ENCODE measurements at regions not wholly inside any gene's neighbourhood (a gene's known extent, or its start where the extent isn't known, plus 50 kb on each side); places are given as distances from the start of the nearest gene placed in this dataset.

GRCh38 chr11:112470355-112470754 lies 209.7 kb upstream of the PLET1 start:
- peaks cover 0 to 2% (median 0%) of the 10 kb centered on the region in 7 donors for H3K9me3 Mint-ChIP-seq

GRCh38 chr11:112471731-112472130 lies 211.1 kb upstream of the PLET1 start:
- Histone ChIP-seq H3K9me3 (replicated peaks in 1 of 2; ENCODE audit: control insufficient read depth in 1 of 2, insufficient read depth in 1 of 2, low read length in 2 of 2) (no peaks in the 10 kb centered on the region), H3K36me3 (replicated peaks in 1 of 2; ENCODE audit: control insufficient read depth in 1 of 2, insufficient read depth in 2 of 2, low read length in 2 of 2) (no peaks in the 10 kb centered on the region), H3K4me1 (ENCODE audit: control insufficient read depth in 1 of 2, insufficient read depth in 2 of 2, low read length in 2 of 2) (no peaks in the 10 kb centered on the region), H3K9ac (ENCODE audit: insufficient read depth, low read length, poor library complexity, severe bottlenecking) (no peak overlapping the region), H3K4me3 (replicated peaks in 1 of 3; ENCODE audit: low read depth in 2 of 3, low read length in 3 of 3) (no peak overlapping the region), H3K27ac (ENCODE audit: low read depth in 1 of 2, low read length in 2 of 2) (no peak overlapping the region), H3K79me2 (ENCODE audit: insufficient read depth, low read length) (no peaks in the 10 kb centered on the region), H4K20me1 (ENCODE audit: insufficient read depth, low read length) (no peaks in the 10 kb centered on the region), H3K4me2 (replicated peaks; ENCODE audit: extremely low read depth, low read length, poor library complexity, severe bottlenecking) (no peak overlapping the region), H2AFZ (ENCODE audit: insufficient read depth, low read depth, low read length, poor library complexity, severe bottlenecking) (no peak overlapping the region), H3K27me3 (ENCODE audit: control insufficient read depth in 2 of 2, insufficient read depth in 2 of 2, low read length in 2 of 2) (no peaks in the 10 kb centered on the region)
- intact Hi-C loops (cut with micrococcal nuclease): loop anchor here in 1 of 2 donors (10.0 kb wide), 1 partner anchor 57 kb away; no protein-coding TSS in a partner anchor
- H3K27ac Mint-ChIP-seq: no peak overlapping the region
- no peaks in the 10 kb centered on the region for H3K36me3 Mint-ChIP-seq
- TF ChIP-seq CTCF (IDR thresholded peaks at IDR 0.05): no peak
- no peaks in the 10 kb centered on the region for H3K9me3 Mint-ChIP-seq
- no peak for DNase-seq
- H3K27me3 Mint-ChIP-seq (ENCODE audit: low read depth in 3 of 3): peaks cover 7 to 14% (median 8%) of the 10 kb centered on the region in 3 donors
- no peaks in the 10 kb centered on the region for H3K4me1 Mint-ChIP-seq
- WGBS (ENCODE audit: insufficient coverage): 88% methylated on average over 5 of the region's 5 CpGs
- no peak overlapping the region for H3K4me3 Mint-ChIP-seq

More at GRCh38 chr11:112470355-112470754, 209.7 kb upstream of the PLET1 start:
- no peak overlapping the region for H3K4me2 ChIP-seq (replicated peaks; ENCODE audit: extremely low read depth, low read length, poor library complexity, severe bottlenecking)
- no peaks in the 10 kb centered on the region for H3K79me2 ChIP-seq (ENCODE audit: insufficient read depth, low read length)
- TF ChIP-seq CTCF (IDR thresholded peaks at IDR 0.05): no peak
- H3K4me1 ChIP-seq (ENCODE audit: control insufficient read depth in 1 of 2, insufficient read depth in 2 of 2, low read length in 2 of 2): no peaks in the 10 kb centered on the region
- no peak overlapping the region for H3K27ac Mint-ChIP-seq
- DNase-seq: no peak
- no peak overlapping the region for H3K4me3 ChIP-seq (replicated peaks in 1 of 3; ENCODE audit: low read depth in 2 of 3, low read length in 3 of 3)
- no peaks in the 10 kb centered on the region for H3K9me3 ChIP-seq (replicated peaks in 1 of 2; ENCODE audit: control insufficient read depth in 1 of 2, insufficient read depth in 1 of 2, low read length in 2 of 2)
- intact Hi-C loops (cut with micrococcal nuclease): loop anchor here in 1 of 2 donors (10.0 kb wide), 1 partner anchor 56 kb away; no protein-coding TSS in a partner anchor
- no peaks in the 10 kb centered on the region for H3K27me3 ChIP-seq (ENCODE audit: control insufficient read depth in 2 of 2, insufficient read depth in 2 of 2, low read length in 2 of 2)
- no peaks in the 10 kb centered on the region for H4K20me1 ChIP-seq (ENCODE audit: insufficient read depth, low read length)
- H3K27ac ChIP-seq (ENCODE audit: low read depth in 1 of 2, low read length in 2 of 2): no peak overlapping the region
- no peaks in the 10 kb centered on the region for H3K4me1 Mint-ChIP-seq
- WGBS (ENCODE audit: insufficient coverage): no CpG with 5 or more reads among the region's 4 CpGs
- H3K36me3 ChIP-seq (replicated peaks in 1 of 2; ENCODE audit: control insufficient read depth in 1 of 2, insufficient read depth in 2 of 2, low read length in 2 of 2): no peaks in the 10 kb centered on the region
- no peak overlapping the region for H3K4me3 Mint-ChIP-seq
- H3K9ac ChIP-seq (ENCODE audit: insufficient read depth, low read length, poor library complexity, severe bottlenecking): no peak overlapping the region
- H2AFZ ChIP-seq (ENCODE audit: insufficient read depth, low read depth, low read length, poor library complexity, severe bottlenecking): no peak overlapping the region
- H3K27me3 Mint-ChIP-seq (ENCODE audit: low read depth in 3 of 3): peaks cover 7 to 12% (median 8%) of the 10 kb centered on the region in 3 donors
- no peaks in the 10 kb centered on the region for H3K36me3 Mint-ChIP-seq
